ENCODE measurements at regions not wholly inside any gene's neighbourhood (a gene's known extent, or its start where the extent isn't known, plus 50 kb on each side); places are given as distances from the start of the nearest gene placed in this dataset.
A peak's percentile ranks its signal among the peaks of the same experiment; 100 is the strongest.

DNA sequence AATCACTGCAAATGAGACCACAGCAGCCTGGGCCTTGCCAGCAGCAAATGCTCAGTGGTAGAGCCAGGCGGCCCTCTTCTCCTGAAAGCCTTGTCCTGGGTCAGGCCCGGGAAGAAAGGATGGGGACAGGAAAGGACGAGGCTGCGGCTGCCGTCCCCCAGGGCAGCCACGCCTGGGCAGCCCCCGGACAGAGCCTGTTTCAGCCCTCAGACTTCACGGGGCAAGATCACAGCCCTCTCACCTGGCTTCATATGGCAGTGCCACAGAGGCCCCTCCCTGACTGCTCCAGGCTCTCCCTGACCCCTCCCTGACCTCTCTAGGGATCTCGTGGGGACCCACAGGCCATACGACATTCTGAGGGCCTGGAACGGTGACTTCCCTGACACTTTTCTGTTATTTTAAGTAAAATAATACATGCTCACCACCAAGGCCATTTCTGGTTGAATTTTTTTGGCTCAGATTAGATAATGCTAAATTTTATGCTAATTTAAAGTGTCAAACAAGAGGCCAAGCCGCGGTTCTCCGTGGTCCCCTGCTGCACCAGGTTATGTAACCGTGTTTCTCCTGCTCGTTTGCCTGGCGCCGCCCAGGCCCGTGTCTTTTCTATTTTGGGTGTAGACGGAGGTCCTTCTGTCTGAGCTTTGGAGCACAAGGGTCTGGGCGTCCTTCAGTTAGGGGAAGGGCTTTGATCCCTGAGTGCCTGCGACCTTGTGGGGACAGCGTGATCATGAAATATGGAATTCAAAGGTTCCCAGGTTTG, 59.9 kb upstream of the BHLHE23 start:
- H3K4me1 Mint-ChIP-seq: no peaks in the 10 kb centered on the region
- no peak overlapping the region for H3K4me3 Mint-ChIP-seq
- no peak overlapping the region for H3K27ac Mint-ChIP-seq
- peaks cover 21% of the 10 kb centered on the region for H3K27me3 Mint-ChIP-seq
- H3K9me3 Mint-ChIP-seq: no peaks in the 10 kb centered on the region
- no peaks in the 10 kb centered on the region for H3K36me3 Mint-ChIP-seq

DNA sequence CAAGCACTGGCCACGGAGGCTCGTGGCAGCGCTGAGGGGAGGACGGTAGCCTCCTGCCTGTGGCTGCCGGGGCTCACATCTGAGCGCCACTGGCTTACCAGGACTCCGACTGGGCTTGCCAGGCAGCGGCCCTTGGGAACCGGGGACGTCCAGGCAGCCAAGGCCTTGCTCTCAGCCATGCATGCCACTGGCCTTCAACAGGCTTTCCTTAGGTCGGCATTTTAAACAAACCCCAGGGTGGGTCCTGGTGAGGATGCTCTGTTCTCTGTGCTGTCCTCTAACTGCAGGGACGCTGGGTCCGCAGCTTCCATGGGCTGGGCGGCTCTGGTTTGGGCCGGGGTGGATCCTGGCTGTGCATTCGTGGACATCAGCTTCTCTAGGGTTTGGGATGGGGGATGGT, 59.1 kb upstream of the BHLHE23 start:
- Mint-ChIP-seq H3K9me3 (no peaks in the 10 kb centered on the region), H3K4me3 (no peak overlapping the region), H3K27me3 (peaks cover 18% of the 10 kb centered on the region), H3K36me3 (no peaks in the 10 kb centered on the region), H3K27ac (no peak overlapping the region), H3K4me1 (no peaks in the 10 kb centered on the region)

DNA sequence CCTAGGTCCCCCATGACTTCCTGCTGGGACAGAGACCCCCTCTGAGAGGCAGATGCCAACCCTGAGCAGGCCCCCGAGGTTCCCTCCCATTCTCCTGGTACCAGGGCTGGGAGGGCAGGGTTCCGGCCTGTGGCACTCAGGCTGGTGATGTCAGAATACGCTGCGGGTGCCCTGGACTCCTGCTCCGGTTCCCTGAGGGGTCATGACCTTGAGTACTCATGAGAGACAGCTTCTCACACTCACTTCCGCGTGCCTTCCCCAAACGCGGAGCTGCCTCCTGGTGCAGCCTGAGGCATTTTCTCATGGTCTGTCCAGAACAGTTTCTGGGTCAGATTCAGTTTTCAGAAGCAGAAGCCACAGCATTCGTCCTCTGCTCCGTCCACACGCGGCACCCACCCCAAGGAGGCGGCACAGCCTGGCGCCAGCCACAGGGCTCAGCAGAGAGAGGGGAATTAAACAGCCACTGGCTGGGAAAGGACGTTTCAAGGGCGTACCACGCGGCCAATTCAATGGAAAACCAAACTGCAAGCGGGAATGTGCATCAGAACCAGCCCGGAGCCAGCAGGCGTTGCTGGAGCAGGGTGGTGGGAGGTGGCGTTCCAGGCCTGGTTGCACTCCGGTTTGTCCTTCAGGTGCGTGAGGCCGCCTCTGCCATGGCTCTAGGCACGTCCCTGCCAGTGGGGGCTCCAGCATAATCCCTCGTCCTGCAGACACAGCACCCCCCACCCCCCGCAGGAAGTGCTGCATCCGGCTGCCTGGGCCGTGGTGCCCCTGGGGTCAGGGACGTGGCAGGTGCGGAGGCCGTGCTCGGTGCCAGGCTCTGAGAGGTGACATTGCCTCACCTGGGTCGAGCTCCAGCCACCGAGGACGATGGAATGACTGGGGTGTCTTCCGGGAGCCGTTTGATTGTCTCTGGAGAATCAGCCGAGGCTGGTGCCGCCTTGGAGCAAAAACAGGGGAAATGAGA, 58.3 kb upstream of the BHLHE23 start:
- Mint-ChIP-seq H3K36me3 (no peaks in the 10 kb centered on the region), H3K4me3 (no peak overlapping the region), H3K27me3 (peaks cover 13% of the 10 kb centered on the region), H3K9me3 (no peaks in the 10 kb centered on the region), H3K27ac (no peak overlapping the region), H3K4me1 (no peaks in the 10 kb centered on the region)

- Mint-ChIP-seq H3K27ac (no peak overlapping the region), H3K9me3 (no peaks in the 10 kb centered on the region), H3K27me3 (peaks cover 14% of the 10 kb centered on the region), H3K4me3 (no peak overlapping the region), H3K36me3 (no peaks in the 10 kb centered on the region), H3K4me1 (no peaks in the 10 kb centered on the region)
These were observed 57.5 kb upstream of the BHLHE23 start for GRCh38 chr20:63064310-63064709.

- H3K36me3 Mint-ChIP-seq: no peaks in the 10 kb centered on the region
- no peaks in the 10 kb centered on the region for H3K4me1 Mint-ChIP-seq
- H3K9me3 Mint-ChIP-seq: no peaks in the 10 kb centered on the region
- H3K27me3 Mint-ChIP-seq: peaks cover 12% of the 10 kb centered on the region
- H3K27ac Mint-ChIP-seq: no peak overlapping the region
- H3K4me3 Mint-ChIP-seq: no peak overlapping the region
These were observed 55.7 kb upstream of the BHLHE23 start for GRCh38 chr20:63062188-63063140.

- Mint-ChIP-seq H3K36me3 (no peaks in the 10 kb centered on the region), H3K4me3 (no peak overlapping the region)
These were observed 55.0 kb upstream of the BHLHE23 start for GRCh38 chr20:63061771-63062100.

DNA sequence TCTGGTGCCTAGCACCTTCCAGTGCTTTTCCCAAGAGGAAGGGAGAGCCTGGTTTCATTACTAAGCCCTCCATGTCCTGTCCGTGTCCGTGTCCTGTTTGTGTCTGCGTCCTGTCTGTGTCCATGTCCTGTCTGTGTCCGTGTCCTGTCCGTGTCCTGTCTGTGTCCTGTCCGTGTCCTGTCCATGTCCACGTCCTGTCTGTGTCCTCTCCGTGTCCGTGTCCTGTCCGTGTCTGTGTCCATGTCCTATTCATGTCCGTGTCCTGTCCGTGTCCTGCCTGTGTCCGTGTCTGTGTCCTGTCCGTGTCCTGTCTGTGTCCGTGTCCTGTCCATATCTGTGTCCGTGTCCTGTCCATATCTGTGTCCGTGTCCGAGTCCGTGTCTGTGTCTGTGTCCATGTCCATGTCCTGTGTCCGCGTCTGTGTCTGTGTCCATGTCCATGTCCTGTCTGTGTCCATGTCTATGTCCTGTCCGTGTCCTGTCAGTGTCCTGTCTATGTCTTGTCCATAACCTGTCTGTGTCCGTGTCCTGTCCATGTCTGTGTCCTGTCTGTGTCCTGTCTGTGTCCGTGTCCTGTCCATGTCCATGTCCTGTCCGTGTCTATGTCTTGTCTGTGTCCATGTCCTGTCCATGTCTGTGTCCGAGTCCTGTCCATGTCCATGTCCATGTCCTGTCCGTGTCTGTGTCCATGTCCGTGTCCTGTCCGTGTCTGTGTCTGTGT, 54.4 kb upstream of the BHLHE23 start:
- H3K36me3 Mint-ChIP-seq: no peaks in the 10 kb centered on the region
- H3K27me3 Mint-ChIP-seq: peaks cover 9% of the 10 kb centered on the region
- no peaks in the 10 kb centered on the region for H3K4me1 Mint-ChIP-seq
- H3K4me3 Mint-ChIP-seq: no peak overlapping the region
- no peaks in the 10 kb centered on the region for H3K9me3 Mint-ChIP-seq
- H3K27ac Mint-ChIP-seq: peak overlapping the region; percentile 66

More at GRCh38 chr20:63061771-63062100, 55.0 kb upstream of the BHLHE23 start:
- Mint-ChIP-seq H3K27ac (no peak overlapping the region), H3K4me1 (no peaks in the 10 kb centered on the region), H3K27me3 (peaks cover 9% of the 10 kb centered on the region), H3K9me3 (no peaks in the 10 kb centered on the region)

GRCh38 chr20:63060057-63060991, 53.6 kb upstream of the BHLHE23 start:
- H3K27ac Mint-ChIP-seq: no peak overlapping the region

GRCh38 chr20:63059684-63060056, 52.9 kb upstream of the BHLHE23 start:
- H3K36me3 Mint-ChIP-seq: no peaks in the 10 kb centered on the region
- no peaks in the 10 kb centered on the region for H3K9me3 Mint-ChIP-seq
- peaks cover 9% of the 10 kb centered on the region for H3K27me3 Mint-ChIP-seq
- no peak overlapping the region for H3K4me3 Mint-ChIP-seq
- no peaks in the 10 kb centered on the region for H3K4me1 Mint-ChIP-seq
- H3K27ac Mint-ChIP-seq: no peak overlapping the region

More at GRCh38 chr20:63060057-63060991, 53.6 kb upstream of the BHLHE23 start:
- peaks cover 9% of the 10 kb centered on the region for H3K27me3 Mint-ChIP-seq
- no peaks in the 10 kb centered on the region for H3K4me1 Mint-ChIP-seq
- H3K36me3 Mint-ChIP-seq: no peaks in the 10 kb centered on the region
- no peaks in the 10 kb centered on the region for H3K9me3 Mint-ChIP-seq
- no peak overlapping the region for H3K4me3 Mint-ChIP-seq

GRCh38 chr20:63058696-63059335, 52.1 kb upstream of the BHLHE23 start:
- no peaks in the 10 kb centered on the region for H3K4me1 Mint-ChIP-seq
- no peaks in the 10 kb centered on the region for H3K9me3 Mint-ChIP-seq
- H3K36me3 Mint-ChIP-seq: no peaks in the 10 kb centered on the region
- no peak overlapping the region for H3K27ac Mint-ChIP-seq
- no peak overlapping the region for H3K4me3 Mint-ChIP-seq
- peaks cover 8% of the 10 kb centered on the region for H3K27me3 Mint-ChIP-seq

DNA sequence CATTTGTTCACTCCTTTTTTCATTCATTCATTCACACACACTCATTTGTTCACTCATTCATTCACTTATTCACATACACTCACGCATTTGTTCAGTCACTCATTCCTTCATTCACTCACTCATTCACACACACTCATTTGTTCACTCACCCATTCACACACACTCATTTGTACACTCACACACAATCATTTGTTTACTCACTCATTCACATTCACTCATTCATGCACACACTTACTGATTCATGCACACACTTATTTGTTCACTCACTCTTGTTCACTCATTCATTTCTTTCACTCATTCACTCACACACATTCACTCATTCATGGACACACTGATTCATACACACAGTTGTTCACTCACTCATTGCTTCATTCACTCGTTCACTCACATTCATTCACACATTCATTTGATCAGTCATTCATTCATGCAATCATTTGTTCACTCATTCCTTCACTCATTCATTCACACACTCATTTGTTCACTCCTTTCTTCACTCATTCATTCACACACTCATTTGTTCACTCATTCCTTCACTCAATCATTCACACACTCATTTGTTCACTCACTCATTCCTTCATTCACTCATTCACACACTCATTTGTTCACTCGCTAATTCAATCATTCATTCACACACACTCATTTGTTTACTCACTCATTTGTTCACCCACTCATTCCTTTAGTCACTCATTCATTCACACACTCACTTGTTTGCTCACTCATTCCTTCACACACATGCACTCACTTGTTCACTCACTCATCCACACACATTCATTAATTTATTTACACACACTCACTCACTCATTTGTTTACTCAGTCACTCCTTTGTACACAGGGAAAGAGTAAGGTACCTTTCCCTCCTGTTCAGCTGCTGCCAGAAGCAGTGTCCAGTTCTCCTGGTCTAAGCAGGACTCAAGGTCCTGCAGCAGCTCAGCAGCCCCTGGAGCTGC, 50.7 kb upstream of the BHLHE23 start:
- no peak overlapping the region for H3K4me3 Mint-ChIP-seq
- H3K36me3 Mint-ChIP-seq: no peaks in the 10 kb centered on the region
- H3K27ac Mint-ChIP-seq: no peak overlapping the region
- no peaks in the 10 kb centered on the region for H3K9me3 Mint-ChIP-seq
- peaks cover 7% of the 10 kb centered on the region for H3K27me3 Mint-ChIP-seq
- H3K4me1 Mint-ChIP-seq: no peaks in the 10 kb centered on the region

GRCh38 chr20:63056236-63057170, 49.7 kb upstream of the BHLHE23 start:
- Mint-ChIP-seq H3K9me3 (no peaks in the 10 kb centered on the region), H3K4me3 (no peak overlapping the region), H3K27ac (no peak overlapping the region), H3K4me1 (no peaks in the 10 kb centered on the region), H3K36me3 (no peaks in the 10 kb centered on the region), H3K27me3 (peaks cover 9% of the 10 kb centered on the region)
